Psoas muscle (tissue), 7 donors: ENCODE measurements at regions not wholly inside any gene's neighbourhood (a gene's known extent, or its start where the extent isn't known, plus 50 kb on each side); places are given as distances from the start of the nearest gene placed in this dataset.

Source experiments
- ATAC-seq, 4 donors: fragments of 200-7000 bp; cut with Tn5 transposase; one replicate each; pipeline ENCODE4 v1.9.1; 2020; ENCODE audit warnings: moderate library complexity in 3 of 4, mild to moderate bottlenecking in 2 of 4
- DNase-seq, 2 donors: peaks; one replicate each; pipeline ENCODE4 v3.0.0-alpha.2; 2020
- H3K27ac ChIP-seq: fragments of 200-600 bp; one replicate; pipeline ENCODE4 v1.8.0; 2022
- H3K27me3 ChIP-seq, 3 donors: fragments of 200-600 bp in 1 of 3; one replicate each; pipeline versions ENCODE4 v1.6.1 to v1.8.0; 2013 to 2022; ENCODE audit warnings: low read length in 2 of 3, mild to moderate bottlenecking in 2 of 3, moderate library complexity in 1 of 3; ENCODE audit not compliant: insufficient read depth in 3 of 3
- H3K36me3 ChIP-seq, 2 donors: fragments of 200-600 bp in 1 of 2; one replicate each; pipeline versions ENCODE4 v1.6.1 to v1.8.0; 2013 to 2022; ENCODE audit warnings: low read depth in 1 of 2, mild to moderate bottlenecking in 1 of 2, moderate library complexity in 1 of 2; ENCODE audit not compliant: insufficient read depth in 1 of 2
- H3K4me1 ChIP-seq: fragments of 200-600 bp; one replicate; pipeline ENCODE4 v1.8.0; 2022
- H3K4me3 ChIP-seq: fragments of 200-600 bp; one replicate; pipeline ENCODE4 v1.8.0; 2022; ENCODE audit warnings: mild to moderate bottlenecking
- H3K9me3 ChIP-seq: fragments of 200-600 bp; one replicate; pipeline ENCODE4 v1.8.0; 2022
- CTCF ChIP-seq: fragments of 200-600 bp; IDR thresholded peaks from one replicate; pipeline ENCODE4 v1.8.0; 2022; ENCODE audit warnings: antibody characterized with exemption
- WGBS, 3 donors: extraction: QIAGEN DNeasy Blood & Tissue Kit; methylation state at CpG; one replicate each; pipeline versions ENCODE4 v1.1.6 to v1.1.7; 2013; 5-methylcytosine and 5-hydroxymethylcytosine counted together
- intact Hi-C, 2 donors: fragments of 100-400 bp; cut with DNase I; formaldehyde crosslinking; loops; one replicate each; pipeline versions ENCODE4 v1.11.0 to v1.14.2; 2022
- donor health status: healthy with polysubstance abuse.
- donor health status: DM: no; HTN: no; CAD: no; lungs with moderate emphysema.
- donor health status: Bipolar disorder and iron deficiency.
- donor health status: healthy.
- donor health status: DM: yes; HTN: yes; CAD: no.
- donor health status: DM: no; HTN: no; CAD: no.
- donor health status: DM: yes; HTN: yes; CAD: no.

- no peak for TF ChIP-seq CTCF
- DNase-seq, result no peak
- no peak for ATAC-seq
- no peak overlapping the region for H3K27ac ChIP-seq
- no peaks in the 10 kb centered on the region for H3K4me1 ChIP-seq
- H3K9me3 ChIP-seq, result no peaks in the 10 kb centered on the region
- no peaks in the 10 kb centered on the region for H3K27me3 ChIP-seq
- intact Hi-C loops, result no loop called here
- no peaks in the 10 kb centered on the region for H3K36me3 ChIP-seq
- no peak overlapping the region for H3K4me3 ChIP-seq
Measured at GRCh38 chr12:46699986-46700385, 125.8 kb downstream of the SLC38A4 start.

GRCh38 chr12:46698003-46698402, 127.8 kb downstream of the SLC38A4 start:
- Histone ChIP-seq H3K4me1 (peaks cover 12% of the 10 kb centered on the region), H3K4me3 (no peak overlapping the region), H3K9me3 (no peaks in the 10 kb centered on the region), H3K36me3 (no peaks in the 10 kb centered on the region), H3K27me3 (no peaks in the 10 kb centered on the region), H3K27ac (no peak overlapping the region)
- no peak for ATAC-seq
- DNase-seq, result no peak
- intact Hi-C loops, result no loop called here
- no peak for TF ChIP-seq CTCF

- intact Hi-C loops, result no loop called here
- no peak for DNase-seq
- peak in 3 of 4 donors; percentile 68 to 80 (median 78) for ATAC-seq
- no peaks in the 10 kb centered on the region for H3K9me3 ChIP-seq
- WGBS, 3 donors, result 13 to 32% (median 20%) methylated on average over 2 of the region's 2 CpGs
- H3K4me1 ChIP-seq, result peaks cover 12% of the 10 kb centered on the region
- no peaks in the 10 kb centered on the region for H3K27me3 ChIP-seq
- peak overlapping the region; percentile 20 for H3K4me3 ChIP-seq
- TF ChIP-seq CTCF, result no peak
- H3K36me3 ChIP-seq, result no peaks in the 10 kb centered on the region
- peak overlapping the region; percentile 77 for H3K27ac ChIP-seq
Measured at GRCh38 chr12:46693518-46693917, 132.3 kb downstream of the SLC38A4 start.

- intact Hi-C loops, result no loop called here
- no peaks in the 10 kb centered on the region for H3K36me3 ChIP-seq
- H3K9me3 ChIP-seq, result no peaks in the 10 kb centered on the region
- ATAC-seq, result peak in 3 of 4 donors; percentile 26 to 59 (median 55)
- H3K4me3 ChIP-seq, result peak overlapping the region; percentile 20
- peaks cover 12% of the 10 kb centered on the region for H3K4me1 ChIP-seq
- DNase-seq, result no peak
- no peak for TF ChIP-seq CTCF
- 29 to 58% (median 36%) methylated on average over 4 of the region's 4 CpGs for WGBS, 3 donors
- no peaks in the 10 kb centered on the region for H3K27me3 ChIP-seq
- peak overlapping the region; percentile 77 for H3K27ac ChIP-seq
Measured at GRCh38 chr12:46693034-46693433, 132.8 kb downstream of the SLC38A4 start.

- no peaks in the 10 kb centered on the region for H3K36me3 ChIP-seq
- H3K27ac ChIP-seq, result peak overlapping the region; percentile 77
- peak overlapping the region; percentile 20 for H3K4me3 ChIP-seq
- WGBS, 3 donors, result 27 to 38% (median 32%) methylated on average over 3 of the region's 3 CpGs
- H3K27me3 ChIP-seq, result no peaks in the 10 kb centered on the region
- no peaks in the 10 kb centered on the region for H3K9me3 ChIP-seq
- no peak for TF ChIP-seq CTCF
- peak in 3 of 4 donors; percentile 80 to 86 (median 85) for ATAC-seq
- no peak for DNase-seq
- intact Hi-C loops, result no loop called here
- peaks cover 12% of the 10 kb centered on the region for H3K4me1 ChIP-seq
Measured at GRCh38 chr12:46692606-46693005, 133.2 kb downstream of the SLC38A4 start.
